ENCODE measurements at regions not wholly inside any gene's neighbourhood (a gene's known extent, or its start where the extent isn't known, plus 50 kb on each side); places are given as distances from the start of the nearest gene placed in this dataset.

DNA sequence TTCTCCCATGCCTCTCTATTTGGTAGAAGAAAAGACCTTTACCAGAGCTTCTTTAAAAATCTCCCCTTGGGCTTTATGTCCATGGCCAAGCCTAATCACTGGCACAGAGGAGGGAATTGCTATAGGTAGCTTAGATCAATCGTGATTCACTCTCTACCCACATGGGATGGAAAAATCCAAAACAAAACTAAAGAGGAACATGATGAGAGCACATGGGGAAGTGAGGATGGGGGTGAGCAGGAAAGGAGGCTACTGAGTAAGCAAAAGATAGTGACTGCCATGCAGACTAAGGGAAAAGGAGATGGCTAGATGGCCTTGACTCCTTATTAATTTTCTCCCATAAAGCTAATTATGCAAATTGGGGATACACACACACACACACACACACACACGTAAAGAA lies 201.2 kb downstream of the HS3ST3A1 start:
- POLR2A ChIA-PET: no interaction called here
- Histone ChIP-seq H2AFZ (ENCODE audit: low read depth, low read length) (no peak overlapping the region), H3K4me1 (ENCODE audit: control insufficient read depth, extremely low read depth, insufficient read depth, low read length) (no peaks in the 10 kb centered on the region), H3K79me2 (ENCODE audit: control insufficient read depth, insufficient read depth, low read length) (no peaks in the 10 kb centered on the region), H3K9me1 (replicated peaks; ENCODE audit: control insufficient read depth, extremely low read depth, insufficient read depth, low read length) (no peaks in the 10 kb centered on the region), H4K20me1 (replicated peaks; ENCODE audit: control insufficient read depth, extremely low read depth, insufficient read depth, low read length) (no peaks in the 10 kb centered on the region), H3K36me3 (ENCODE audit: control insufficient read depth in 2 of 2, extremely low read depth in 1 of 2, insufficient read depth in 2 of 2, low read length in 2 of 2) (no peaks in the 10 kb centered on the region), H3K27ac (ENCODE audit: insufficient read depth, low read depth, low read length) (no peak overlapping the region), H3K9ac (replicated peaks; ENCODE audit: extremely low read depth, insufficient read depth, low read length) (no peak overlapping the region), H3K27me3 (ENCODE audit: control insufficient read depth in 2 of 2, insufficient read depth in 2 of 2, low read length in 2 of 2) (no peaks in the 10 kb centered on the region), H3K4me3 (replicated peaks in 1 of 3; ENCODE audit: insufficient read depth in 1 of 3, low read depth in 1 of 3, low read length in 3 of 3) (no peak overlapping the region), H3K9me3 (replicated peaks; ENCODE audit: control insufficient read depth, insufficient read depth, low read length) (peaks cover 3% of the 10 kb centered on the region), H3K4me2 (ENCODE audit: insufficient read depth, low read length) (no peak overlapping the region)
- no peak for FAIRE-seq
- dilution Hi-C loops (cut with MboI; ENCODE audit: extremely low pct_ligation_motif_present, low sequenced_read_pairs) (no loop called here), intact Hi-C loops (cut with micrococcal nuclease) (no loop called here)
- DNase-seq (ENCODE audit: low read depth, low spot score): no peak
- no TSS peak for BruUV-seq (replicated peaks)
- CTCF ChIA-PET: no interaction called here
- TF ChIP-seq, protein P1, sequence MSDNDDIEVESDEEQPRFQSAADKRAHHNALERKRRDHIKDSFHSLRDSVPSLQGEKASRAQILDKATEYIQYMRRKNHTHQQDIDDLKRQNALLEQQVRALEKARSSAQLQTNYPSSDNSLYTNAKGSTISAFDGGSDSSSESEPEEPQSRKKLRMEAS (IDR thresholded peaks at IDR 0.05; ENCODE audit: insufficient read depth, insufficient read length): no peak
- TF ChIP-seq FOS (IDR thresholded peaks at IDR 0.05; ENCODE audit: borderline replicate concordance, insufficient read depth, low read length) (no peak), EZH2 (IDR thresholded peaks at IDR 0.05; ENCODE audit: borderline replicate concordance, low read depth, low read length, severe bottlenecking) (no peak), MYC (IDR thresholded peaks at IDR 0.05; ENCODE audit: low read depth, low read length) (no peak), POLR2AphosphoS5 (IDR thresholded peaks at IDR 0.05; ENCODE audit: insufficient read depth, low read depth, low read length) (no peak), GATA2 (IDR thresholded peaks at IDR 0.05; ENCODE audit: insufficient read depth, insufficient read length, low read depth, low read length) (no peak)

DNA sequence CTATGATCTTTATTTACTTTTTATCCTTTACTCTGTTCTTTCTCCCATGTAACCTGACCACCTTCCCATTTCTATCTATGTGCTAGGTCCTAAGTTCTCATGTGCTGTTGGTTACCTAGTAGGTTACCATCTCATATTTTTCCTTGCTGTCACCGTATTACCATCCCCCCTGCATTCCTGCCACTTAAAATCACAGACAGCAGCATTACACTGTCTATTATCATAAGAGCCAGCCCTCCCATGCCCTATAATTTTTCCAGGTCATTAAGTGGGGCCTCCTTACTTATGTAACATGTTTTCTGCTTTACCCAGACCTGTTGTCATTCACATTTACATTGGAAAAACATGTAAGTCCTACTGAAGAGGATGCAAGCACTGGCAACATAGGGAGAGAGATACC lies 202.9 kb downstream of the HS3ST3A1 start:
- intact Hi-C loops (cut with micrococcal nuclease): no loop called here
- FAIRE-seq (no peak), DNase-seq (ENCODE audit: low read depth, low spot score) (no peak)
- H3K9me1 ChIP-seq (replicated peaks; ENCODE audit: control insufficient read depth, extremely low read depth, insufficient read depth, low read length): no peaks in the 10 kb centered on the region
- no peak overlapping the region for H3K4me2 ChIP-seq (ENCODE audit: insufficient read depth, low read length)
- dilution Hi-C loops (cut with MboI; ENCODE audit: extremely low pct_ligation_motif_present, low sequenced_read_pairs): no loop called here
- POLR2A ChIA-PET: no interaction called here
- H3K9me3 ChIP-seq (replicated peaks; ENCODE audit: control insufficient read depth, insufficient read depth, low read length): peaks cover 10% of the 10 kb centered on the region
- H3K79me2 ChIP-seq (ENCODE audit: control insufficient read depth, insufficient read depth, low read length): no peaks in the 10 kb centered on the region
- no TSS peak for BruUV-seq (replicated peaks)
- H3K27me3 ChIP-seq (ENCODE audit: control insufficient read depth in 2 of 2, insufficient read depth in 2 of 2, low read length in 2 of 2): no peaks in the 10 kb centered on the region
- TF ChIP-seq JUN (IDR thresholded peaks at IDR 0.05; ENCODE audit: borderline replicate concordance, insufficient read depth, insufficient read length, low read depth): no peak
- TF ChIP-seq POLR2A (IDR thresholded peaks at IDR 0.05; ENCODE audit: low read depth, low read length): no peak
- no peak for TF ChIP-seq FOS (IDR thresholded peaks at IDR 0.05; ENCODE audit: borderline replicate concordance, insufficient read depth, low read length)
- TF ChIP-seq, protein P2, sequence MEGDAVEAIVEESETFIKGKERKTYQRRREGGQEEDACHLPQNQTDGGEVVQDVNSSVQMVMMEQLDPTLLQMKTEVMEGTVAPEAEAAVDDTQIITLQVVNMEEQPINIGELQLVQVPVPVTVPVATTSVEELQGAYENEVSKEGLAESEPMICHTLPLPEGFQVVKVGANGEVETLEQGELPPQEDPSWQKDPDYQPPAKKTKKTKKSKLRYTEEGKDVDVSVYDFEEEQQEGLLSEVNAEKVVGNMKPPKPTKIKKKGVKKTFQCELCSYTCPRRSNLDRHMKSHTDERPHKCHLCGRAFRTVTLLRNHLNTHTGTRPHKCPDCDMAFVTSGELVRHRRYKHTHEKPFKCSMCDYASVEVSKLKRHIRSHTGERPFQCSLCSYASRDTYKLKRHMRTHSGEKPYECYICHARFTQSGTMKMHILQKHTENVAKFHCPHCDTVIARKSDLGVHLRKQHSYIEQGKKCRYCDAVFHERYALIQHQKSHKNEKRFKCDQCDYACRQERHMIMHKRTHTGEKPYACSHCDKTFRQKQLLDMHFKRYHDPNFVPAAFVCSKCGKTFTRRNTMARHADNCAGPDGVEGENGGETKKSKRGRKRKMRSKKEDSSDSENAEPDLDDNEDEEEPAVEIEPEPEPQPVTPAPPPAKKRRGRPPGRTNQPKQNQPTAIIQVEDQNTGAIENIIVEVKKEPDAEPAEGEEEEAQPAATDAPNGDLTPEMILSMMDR (IDR thresholded peaks at IDR 0.05; ENCODE audit: extremely low read depth in 1 of 2, insufficient read depth in 1 of 2, low read depth in 1 of 2, low read length in 2 of 2): no peak
- TF ChIP-seq MYC (IDR thresholded peaks at IDR 0.05; ENCODE audit: low read depth, low read length): no peak
- no peak for TF ChIP-seq GATA2 (IDR thresholded peaks at IDR 0.05; ENCODE audit: insufficient read depth, insufficient read length, low read depth, low read length)
- no peak for TF ChIP-seq POLR2AphosphoS5 (IDR thresholded peaks at IDR 0.05; ENCODE audit: insufficient read depth, low read depth, low read length)
- TF ChIP-seq EZH2 (IDR thresholded peaks at IDR 0.05; ENCODE audit: borderline replicate concordance, low read depth, low read length, severe bottlenecking): no peak
- TF ChIP-seq, protein P1 (IDR thresholded peaks at IDR 0.05; ENCODE audit: insufficient read depth, insufficient read length): no peak
- no peaks in the 10 kb centered on the region for H4K20me1 ChIP-seq (replicated peaks; ENCODE audit: control insufficient read depth, extremely low read depth, insufficient read depth, low read length)
- H3K9ac ChIP-seq (replicated peaks; ENCODE audit: extremely low read depth, insufficient read depth, low read length): no peak overlapping the region
- no peak overlapping the region for H2AFZ ChIP-seq (ENCODE audit: low read depth, low read length)
- H3K27ac ChIP-seq (ENCODE audit: insufficient read depth, low read depth, low read length): no peak overlapping the region
- CTCF ChIA-PET: no interaction called here
- H3K4me1 ChIP-seq (ENCODE audit: control insufficient read depth, extremely low read depth, insufficient read depth, low read length): no peaks in the 10 kb centered on the region
- H3K36me3 ChIP-seq (ENCODE audit: control insufficient read depth in 2 of 2, extremely low read depth in 1 of 2, insufficient read depth in 2 of 2, low read length in 2 of 2): no peaks in the 10 kb centered on the region
- no peak overlapping the region for H3K4me3 ChIP-seq (replicated peaks in 1 of 3; ENCODE audit: insufficient read depth in 1 of 3, low read depth in 1 of 3, low read length in 3 of 3)

Measured in endothelial cell of umbilical vein (primary cell).